GM12878 (cell line): ENCODE measurements at regions not wholly inside any gene's neighbourhood (a gene's known extent, or its start where the extent isn't known, plus 50 kb on each side); places are given as distances from the start of the nearest gene placed in this dataset.

Source experiments
- BMI1 ChIP-seq: fragments of 450-650 bp; IDR thresholded peaks from 2 replicates; pipeline ENCODE4 v1.6.1; 2016; ENCODE audit warnings: mild to moderate bottlenecking, moderate library complexity, borderline replicate concordance
- IKZF1 ChIP-seq: fragments of 450-650 bp; conservative IDR thresholded peaks from 2 replicates; pipeline ENCODE4 v1.6.1; 2017; ENCODE audit warnings: antibody characterized with exemption, mild to moderate bottlenecking
- KAT2A ChIP-seq: conservative IDR thresholded peaks from 2 replicates; pipeline ENCODE4 v1.6.1; 2011; ENCODE audit warnings: low read depth, low read length; ENCODE audit not compliant: control insufficient read depth
- MEF2B ChIP-seq: fragments of 450-650 bp; IDR thresholded peaks from 2 replicates; pipeline ENCODE4 v1.6.1; 2018; ENCODE audit warnings: mild to moderate bottlenecking, moderate library complexity; ENCODE audit not compliant: partially characterized antibody, poor library complexity, severe bottlenecking
- NR2C1 ChIP-seq: fragments of 450-650 bp; IDR thresholded peaks from 2 replicates; pipeline ENCODE4 v1.6.1; 2017; ENCODE audit warnings: antibody characterized with exemption, mild to moderate bottlenecking, moderate library complexity
- POLR2A ChIP-seq: IDR thresholded peaks from 2 replicates; pipeline ENCODE4 v1.6.1; 2011; ENCODE audit warnings: low read depth, mild to moderate bottlenecking, low read length
- POLR2AphosphoS5 ChIP-seq: IDR thresholded peaks from 2 replicates; pipeline ENCODE4 v1.6.1; 2011; ENCODE audit warnings: mild to moderate bottlenecking, low read length, inconsistent platforms
- RBBP5 ChIP-seq: fragments of 200-600 bp; sonication (generic); conservative IDR thresholded peaks from 2 replicates; pipeline ENCODE4 v1.6.1; 2016
- TF ChIP-seq, protein P1 (sequence below): fragments of 450-650 bp; IDR thresholded peaks from 2 replicates; pipeline ENCODE4 v1.6.1; 2016; ENCODE audit warnings: mild to moderate bottlenecking
- TF ChIP-seq, protein P2 (sequence below): IDR thresholded peaks from 2 replicates; pipeline ENCODE4 v1.6.1; 2011; ENCODE audit warnings: mild to moderate bottlenecking, low read depth, low read length, moderate library complexity; ENCODE audit not compliant: insufficient replicate concordance
- TF ChIP-seq, protein P3 (sequence below): fragments of 450-650 bp; IDR thresholded peaks from 2 replicates; pipeline ENCODE4 v1.6.1; 2014; ENCODE audit warnings: mild to moderate bottlenecking
- TF ChIP-seq, protein P4 (sequence below): IDR thresholded peaks from 2 replicates; pipeline ENCODE4 v1.6.1; 2012; ENCODE audit warnings: low read depth, low read length, improper control_type of control experiment

DNA sequence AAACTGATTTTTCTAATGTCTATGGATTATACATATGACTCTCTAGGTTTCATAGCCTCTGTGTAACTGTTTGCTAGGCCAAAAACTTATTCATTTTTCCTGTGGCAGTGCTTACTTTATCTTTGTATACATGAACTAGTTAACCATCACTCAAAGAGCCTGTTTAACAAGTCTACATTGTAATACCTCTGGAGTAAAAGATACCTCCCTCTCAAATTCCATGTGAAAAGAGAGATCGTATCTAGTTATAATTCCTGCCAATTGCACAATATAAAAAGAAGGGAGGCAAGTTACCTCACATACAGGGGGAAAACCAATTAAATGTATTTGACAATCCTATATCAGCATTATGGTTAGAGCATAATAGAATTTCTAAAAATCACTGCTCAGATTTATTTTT is 271.9 kb upstream of the ST8SIA4 start (continued):
- TF ChIP-seq, protein P1, sequence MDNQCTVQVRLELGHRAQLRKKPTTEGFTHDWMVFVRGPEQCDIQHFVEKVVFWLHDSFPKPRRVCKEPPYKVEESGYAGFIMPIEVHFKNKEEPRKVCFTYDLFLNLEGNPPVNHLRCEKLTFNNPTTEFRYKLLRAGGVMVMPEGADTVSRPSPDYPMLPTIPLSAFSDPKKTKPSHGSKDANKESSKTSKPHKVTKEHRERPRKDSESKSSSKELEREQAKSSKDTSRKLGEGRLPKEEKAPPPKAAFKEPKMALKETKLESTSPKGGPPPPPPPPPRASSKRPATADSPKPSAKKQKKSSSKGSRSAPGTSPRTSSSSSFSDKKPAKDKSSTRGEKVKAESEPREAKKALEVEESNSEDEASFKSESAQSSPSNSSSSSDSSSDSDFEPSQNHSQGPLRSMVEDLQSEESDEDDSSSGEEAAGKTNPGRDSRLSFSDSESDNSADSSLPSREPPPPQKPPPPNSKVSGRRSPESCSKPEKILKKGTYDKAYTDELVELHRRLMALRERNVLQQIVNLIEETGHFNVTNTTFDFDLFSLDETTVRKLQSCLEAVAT: no peak
- TF ChIP-seq, protein P2, sequence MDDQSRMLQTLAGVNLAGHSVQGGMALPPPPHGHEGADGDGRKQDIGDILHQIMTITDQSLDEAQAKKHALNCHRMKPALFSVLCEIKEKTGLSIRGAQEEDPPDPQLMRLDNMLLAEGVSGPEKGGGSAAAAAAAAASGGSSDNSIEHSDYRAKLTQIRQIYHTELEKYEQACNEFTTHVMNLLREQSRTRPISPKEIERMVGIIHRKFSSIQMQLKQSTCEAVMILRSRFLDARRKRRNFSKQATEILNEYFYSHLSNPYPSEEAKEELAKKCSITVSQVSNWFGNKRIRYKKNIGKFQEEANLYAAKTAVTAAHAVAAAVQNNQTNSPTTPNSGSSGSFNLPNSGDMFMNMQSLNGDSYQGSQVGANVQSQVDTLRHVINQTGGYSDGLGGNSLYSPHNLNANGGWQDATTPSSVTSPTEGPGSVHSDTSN: no peak
- TF ChIP-seq KAT2A (no peak), POLR2AphosphoS5 (no peak), MEF2B (no peak), IKZF1 (no peak), POLR2A (no peak), BMI1 (no peak), RBBP5 (no peak), NR2C1 (no peak)
- TF ChIP-seq, protein P3, sequence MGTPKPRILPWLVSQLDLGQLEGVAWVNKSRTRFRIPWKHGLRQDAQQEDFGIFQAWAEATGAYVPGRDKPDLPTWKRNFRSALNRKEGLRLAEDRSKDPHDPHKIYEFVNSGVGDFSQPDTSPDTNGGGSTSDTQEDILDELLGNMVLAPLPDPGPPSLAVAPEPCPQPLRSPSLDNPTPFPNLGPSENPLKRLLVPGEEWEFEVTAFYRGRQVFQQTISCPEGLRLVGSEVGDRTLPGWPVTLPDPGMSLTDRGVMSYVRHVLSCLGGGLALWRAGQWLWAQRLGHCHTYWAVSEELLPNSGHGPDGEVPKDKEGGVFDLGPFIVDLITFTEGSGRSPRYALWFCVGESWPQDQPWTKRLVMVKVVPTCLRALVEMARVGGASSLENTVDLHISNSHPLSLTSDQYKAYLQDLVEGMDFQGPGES: no peak
- TF ChIP-seq, protein P4, sequence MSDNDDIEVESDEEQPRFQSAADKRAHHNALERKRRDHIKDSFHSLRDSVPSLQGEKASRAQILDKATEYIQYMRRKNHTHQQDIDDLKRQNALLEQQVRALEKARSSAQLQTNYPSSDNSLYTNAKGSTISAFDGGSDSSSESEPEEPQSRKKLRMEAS: no peak
- TF ChIP-seq, all 136 proteins: peak for 0
